ENCODE measurements at regions not wholly inside any gene's neighbourhood (a gene's known extent, or its start where the extent isn't known, plus 50 kb on each side); places are given as distances from the start of the nearest gene placed in this dataset.

DNA sequence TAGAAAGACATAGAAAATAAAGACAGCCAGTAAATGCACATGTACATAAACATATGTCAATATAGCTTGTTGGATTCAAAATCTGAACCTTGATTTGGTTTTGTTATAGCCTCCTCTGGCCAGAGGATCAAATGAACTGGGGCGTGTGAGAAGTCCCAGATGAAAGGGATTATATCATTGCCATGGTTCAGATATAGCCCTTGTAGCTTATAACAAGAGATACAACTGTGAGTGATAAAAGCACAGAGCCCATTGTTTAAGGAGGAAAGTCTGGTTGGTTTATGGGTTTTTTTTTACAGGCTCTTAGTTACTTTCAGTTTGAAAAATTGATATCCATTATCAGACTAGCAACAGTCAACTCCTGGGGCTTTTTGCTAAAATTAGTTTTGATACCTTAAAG, 101.7 kb upstream of the GLRA2 start:
- BruUV-seq (replicated peaks) = no TSS peak
- H3K4me3 ChIP-seq (replicated peaks in 1 of 3; ENCODE audit: insufficient read depth in 1 of 3, low read depth in 1 of 3, low read length in 3 of 3) = no peak overlapping the region
- dilution Hi-C loops (cut with MboI; ENCODE audit: extremely low pct_ligation_motif_present, low sequenced_read_pairs) (no loop called here), intact Hi-C loops (cut with micrococcal nuclease) (no loop called here)
- no peak overlapping the region for H3K9ac ChIP-seq (replicated peaks; ENCODE audit: extremely low read depth, insufficient read depth, low read length)
- no peak for TF ChIP-seq POLR2A (IDR thresholded peaks at IDR 0.05; ENCODE audit: low read depth, low read length)
- TF ChIP-seq, protein P1, sequence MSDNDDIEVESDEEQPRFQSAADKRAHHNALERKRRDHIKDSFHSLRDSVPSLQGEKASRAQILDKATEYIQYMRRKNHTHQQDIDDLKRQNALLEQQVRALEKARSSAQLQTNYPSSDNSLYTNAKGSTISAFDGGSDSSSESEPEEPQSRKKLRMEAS (IDR thresholded peaks at IDR 0.05; ENCODE audit: insufficient read depth, insufficient read length) = no peak
- H3K79me2 ChIP-seq (ENCODE audit: control insufficient read depth, insufficient read depth, low read length) = no peaks in the 10 kb centered on the region
- ChIA-PET POLR2A (no interaction called here), CTCF (no interaction called here)
- no peak for DNase-seq (ENCODE audit: low read depth, low spot score)
- no peaks in the 10 kb centered on the region for H3K9me1 ChIP-seq (replicated peaks; ENCODE audit: control insufficient read depth, extremely low read depth, insufficient read depth, low read length)
- H3K36me3 ChIP-seq (ENCODE audit: control insufficient read depth in 2 of 2, extremely low read depth in 1 of 2, insufficient read depth in 2 of 2, low read length in 2 of 2) = no peaks in the 10 kb centered on the region
- H3K4me1 ChIP-seq (ENCODE audit: control insufficient read depth, extremely low read depth, insufficient read depth, low read length) = no peaks in the 10 kb centered on the region
- H3K4me2 ChIP-seq (ENCODE audit: insufficient read depth, low read length) = no peak overlapping the region
- no peaks in the 10 kb centered on the region for H3K9me3 ChIP-seq (replicated peaks; ENCODE audit: control insufficient read depth, insufficient read depth, low read length)
- no peak overlapping the region for H2AFZ ChIP-seq (ENCODE audit: low read depth, low read length)
- no peak overlapping the region for H3K27ac ChIP-seq (ENCODE audit: insufficient read depth, low read depth, low read length)
- FAIRE-seq = no peak
- H4K20me1 ChIP-seq (replicated peaks; ENCODE audit: control insufficient read depth, extremely low read depth, insufficient read depth, low read length) = no peaks in the 10 kb centered on the region
- no peaks in the 10 kb centered on the region for H3K27me3 ChIP-seq (ENCODE audit: control insufficient read depth in 2 of 2, insufficient read depth in 2 of 2, low read length in 2 of 2)

DNA sequence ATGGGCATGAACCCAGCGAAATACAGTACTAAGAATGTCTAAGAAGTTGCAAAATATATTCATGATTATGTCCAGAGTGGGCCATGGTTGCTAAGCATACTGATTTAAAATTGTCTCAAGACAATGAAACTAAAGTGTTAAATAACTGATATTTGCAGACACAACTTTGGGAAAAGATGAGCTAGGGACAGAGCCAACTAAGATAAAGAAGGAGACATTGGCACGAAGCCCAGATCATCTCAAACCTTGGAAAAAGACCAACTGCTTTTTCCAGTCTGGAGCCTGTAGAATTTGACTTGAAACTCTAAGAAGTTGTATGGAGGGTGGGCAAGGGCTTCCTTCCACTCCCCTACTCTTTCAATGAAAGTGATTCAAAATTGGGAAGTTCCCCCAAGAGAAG, 108.5 kb upstream of the GLRA2 start:
- Histone ChIP-seq H3K4me2 (ENCODE audit: insufficient read depth, low read length) (no peak overlapping the region), H3K9me3 (replicated peaks; ENCODE audit: control insufficient read depth, insufficient read depth, low read length) (no peaks in the 10 kb centered on the region), H3K36me3 (ENCODE audit: control insufficient read depth in 2 of 2, extremely low read depth in 1 of 2, insufficient read depth in 2 of 2, low read length in 2 of 2) (no peaks in the 10 kb centered on the region), H2AFZ (ENCODE audit: low read depth, low read length) (no peak overlapping the region), H3K27ac (ENCODE audit: insufficient read depth, low read depth, low read length) (no peak overlapping the region), H3K4me3 (replicated peaks in 1 of 3; ENCODE audit: insufficient read depth in 1 of 3, low read depth in 1 of 3, low read length in 3 of 3) (no peak overlapping the region), H3K27me3 (ENCODE audit: control insufficient read depth in 2 of 2, insufficient read depth in 2 of 2, low read length in 2 of 2) (no peaks in the 10 kb centered on the region), H3K4me1 (ENCODE audit: control insufficient read depth, extremely low read depth, insufficient read depth, low read length) (no peaks in the 10 kb centered on the region), H4K20me1 (replicated peaks; ENCODE audit: control insufficient read depth, extremely low read depth, insufficient read depth, low read length) (no peaks in the 10 kb centered on the region), H3K9me1 (replicated peaks; ENCODE audit: control insufficient read depth, extremely low read depth, insufficient read depth, low read length) (no peaks in the 10 kb centered on the region), H3K79me2 (ENCODE audit: control insufficient read depth, insufficient read depth, low read length) (no peaks in the 10 kb centered on the region), H3K9ac (replicated peaks; ENCODE audit: extremely low read depth, insufficient read depth, low read length) (no peak overlapping the region)
- ChIA-PET POLR2A (no interaction called here), CTCF (no interaction called here)
- dilution Hi-C loops (cut with MboI; ENCODE audit: extremely low pct_ligation_motif_present, low sequenced_read_pairs) (no loop called here), intact Hi-C loops (cut with micrococcal nuclease) (no loop called here)
- BruUV-seq (replicated peaks) = no TSS peak
- DNase-seq (ENCODE audit: low read depth, low spot score) (no peak), FAIRE-seq (no peak)
- TF ChIP-seq POLR2A (IDR thresholded peaks at IDR 0.05; ENCODE audit: low read depth, low read length) = no peak
- no peak for TF ChIP-seq CTCF (IDR thresholded peaks at IDR 0.05; ENCODE audit: extremely low read depth in 1 of 2, insufficient read depth in 1 of 2, low read depth in 1 of 2, low read length in 2 of 2)
- TF ChIP-seq FOS (IDR thresholded peaks at IDR 0.05; ENCODE audit: borderline replicate concordance, insufficient read depth, low read length) = no peak
- TF ChIP-seq EZH2 (IDR thresholded peaks at IDR 0.05; ENCODE audit: borderline replicate concordance, low read depth, low read length, severe bottlenecking) = no peak
- TF ChIP-seq JUN (IDR thresholded peaks at IDR 0.05; ENCODE audit: borderline replicate concordance, insufficient read depth, insufficient read length, low read depth) = no peak
- TF ChIP-seq MYC (IDR thresholded peaks at IDR 0.05; ENCODE audit: low read depth, low read length) = no peak
- TF ChIP-seq POLR2AphosphoS5 (IDR thresholded peaks at IDR 0.05; ENCODE audit: insufficient read depth, low read depth, low read length) = no peak
- TF ChIP-seq, protein P1 (IDR thresholded peaks at IDR 0.05; ENCODE audit: insufficient read depth, insufficient read length) = no peak
- TF ChIP-seq GATA2 (IDR thresholded peaks at IDR 0.05; ENCODE audit: insufficient read depth, insufficient read length, low read depth, low read length) = no peak

Data from endothelial cell of umbilical vein (primary cell).